Suprapubic skin (tissue), 4 donors: ENCODE measurements at regions not wholly inside any gene's neighbourhood (a gene's known extent, or its start where the extent isn't known, plus 50 kb on each side); places are given as distances from the start of the nearest gene placed in this dataset.

Source experiments
- DNase-seq, 2 donors: peaks; one replicate each; pipeline ENCODE4 v3.0.0-alpha.2; 2019; ENCODE audit warnings: low spot score in 2 of 2
- H3K27ac ChIP-seq: fragments of 200-600 bp; sonication (generic); one replicate; pipeline ENCODE4 v1.5.1; 2019
- H3K27me3 ChIP-seq: fragments of 200-600 bp; sonication (generic); one replicate; pipeline ENCODE4 v1.5.1; 2019
- H3K36me3 ChIP-seq: fragments of 200-600 bp; sonication (generic); one replicate; pipeline ENCODE4 v1.5.1; 2019
- H3K4me1 ChIP-seq: fragments of 200-600 bp; sonication (generic); one replicate; pipeline ENCODE4 v1.5.1; 2019
- H3K4me3 ChIP-seq: fragments of 200-600 bp; sonication (generic); one replicate; pipeline ENCODE4 v1.5.1; 2019; ENCODE audit warnings: mild to moderate bottlenecking
- H3K9me3 ChIP-seq: fragments of 200-600 bp; sonication (generic); one replicate; pipeline ENCODE4 v1.5.1; 2019
- EP300 ChIP-seq: sonication (generic); formaldehyde crosslinking; IDR thresholded peaks from one replicate; pipeline ENCODE4 v1.6.1; 2017; ENCODE audit warnings: antibody characterized with exemption
- POLR2A ChIP-seq, 2 donors: fragments of 450-650 bp; IDR thresholded peaks; one replicate each; pipeline ENCODE4 v1.6.1; 2017; ENCODE audit warnings: antibody characterized with exemption in 2 of 2, mild to moderate bottlenecking in 2 of 2, moderate library complexity in 2 of 2
- POLR2AphosphoS5 ChIP-seq, 3 donors: sonication (generic); formaldehyde crosslinking; IDR thresholded peaks; one replicate each; pipeline ENCODE4 v1.6.1; 2017; ENCODE audit warnings: antibody characterized with exemption in 3 of 3
- WGBS: methylation state at CpG from one replicate; pipeline ENCODE4 v1.1.5; 2018; 5-methylcytosine and 5-hydroxymethylcytosine counted together
- TF ChIP-seq, protein P1 (sequence below), 2 donors: fragments of 200-600 bp in 1 of 2; fragments of 450-650 bp in 1 of 2; sonication (generic) in 1 of 2; IDR thresholded peaks; one replicate each; pipeline ENCODE4 v1.5.1; 2016 to 2019; ENCODE audit warnings: antibody characterized with exemption in 2 of 2, mild to moderate bottlenecking in 1 of 2, moderate library complexity in 1 of 2

DNA sequence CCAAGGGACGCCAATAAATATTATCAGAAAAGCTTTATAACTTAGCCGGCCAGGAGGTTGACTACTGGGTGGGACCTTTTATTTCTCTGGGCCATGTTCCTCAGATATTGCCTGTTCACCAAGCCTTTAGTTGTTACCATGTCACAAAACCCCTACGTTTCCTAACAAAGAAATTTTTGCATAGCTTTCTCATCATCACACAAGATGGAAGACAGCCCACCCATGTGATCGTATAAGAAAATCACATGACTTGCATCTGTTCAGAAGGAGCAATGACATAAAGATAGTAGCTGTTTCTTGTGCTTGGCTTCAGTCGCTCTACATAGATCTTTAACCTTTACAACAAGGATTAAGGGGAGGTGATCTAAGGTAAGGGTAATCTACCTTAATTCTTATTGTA lies 88.9 kb upstream of the NGF start:
- no peak for DNase-seq
- Histone ChIP-seq H3K36me3 (no peaks in the 10 kb centered on the region), H3K27me3 (peaks cover 9% of the 10 kb centered on the region), H3K27ac (no peak overlapping the region), H3K9me3 (no peaks in the 10 kb centered on the region), H3K4me3 (no peak overlapping the region), H3K4me1 (peaks cover 4% of the 10 kb centered on the region)
- no peak for TF ChIP-seq EP300
- TF ChIP-seq POLR2A (IDR thresholded peaks at IDR 0.05) = no peak
- TF ChIP-seq, protein P1, sequence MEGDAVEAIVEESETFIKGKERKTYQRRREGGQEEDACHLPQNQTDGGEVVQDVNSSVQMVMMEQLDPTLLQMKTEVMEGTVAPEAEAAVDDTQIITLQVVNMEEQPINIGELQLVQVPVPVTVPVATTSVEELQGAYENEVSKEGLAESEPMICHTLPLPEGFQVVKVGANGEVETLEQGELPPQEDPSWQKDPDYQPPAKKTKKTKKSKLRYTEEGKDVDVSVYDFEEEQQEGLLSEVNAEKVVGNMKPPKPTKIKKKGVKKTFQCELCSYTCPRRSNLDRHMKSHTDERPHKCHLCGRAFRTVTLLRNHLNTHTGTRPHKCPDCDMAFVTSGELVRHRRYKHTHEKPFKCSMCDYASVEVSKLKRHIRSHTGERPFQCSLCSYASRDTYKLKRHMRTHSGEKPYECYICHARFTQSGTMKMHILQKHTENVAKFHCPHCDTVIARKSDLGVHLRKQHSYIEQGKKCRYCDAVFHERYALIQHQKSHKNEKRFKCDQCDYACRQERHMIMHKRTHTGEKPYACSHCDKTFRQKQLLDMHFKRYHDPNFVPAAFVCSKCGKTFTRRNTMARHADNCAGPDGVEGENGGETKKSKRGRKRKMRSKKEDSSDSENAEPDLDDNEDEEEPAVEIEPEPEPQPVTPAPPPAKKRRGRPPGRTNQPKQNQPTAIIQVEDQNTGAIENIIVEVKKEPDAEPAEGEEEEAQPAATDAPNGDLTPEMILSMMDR (IDR thresholded peaks at IDR 0.05) = no peak
- WGBS = 93% methylated on average over 5 of the region's 5 CpGs

DNA sequence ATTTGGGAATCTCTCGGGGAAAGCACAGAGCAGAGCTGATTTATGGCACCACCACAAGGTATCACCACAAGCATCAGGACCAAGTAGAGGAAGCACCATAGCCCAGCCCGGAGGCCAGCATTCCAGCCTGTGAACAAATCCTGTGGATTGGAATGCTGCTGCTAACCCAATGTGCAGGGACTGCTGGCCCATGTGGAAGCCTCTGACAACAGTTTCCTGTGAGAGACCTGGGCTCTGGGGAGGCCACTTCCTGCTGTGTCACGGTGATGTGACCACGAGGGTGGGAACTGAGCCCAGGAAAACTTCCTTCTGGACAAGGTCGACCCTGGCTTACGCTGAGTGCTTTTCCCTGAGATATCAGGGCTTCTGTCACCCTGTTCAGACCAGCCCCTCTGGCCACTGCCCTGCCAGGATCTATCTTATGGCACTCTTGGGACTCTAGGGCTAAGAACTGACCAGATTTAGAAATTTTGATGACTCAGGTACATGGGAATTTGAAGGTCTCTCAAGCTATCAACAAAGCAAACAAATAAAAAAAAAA lies 88.3 kb upstream of the NGF start:
- no peaks in the 10 kb centered on the region for H3K36me3 ChIP-seq
- H3K27ac ChIP-seq = no peak overlapping the region
- H3K27me3 ChIP-seq = peaks cover 9% of the 10 kb centered on the region
- no peaks in the 10 kb centered on the region for H3K4me1 ChIP-seq
- no peak for DNase-seq
- TF ChIP-seq, protein P1 (IDR thresholded peaks at IDR 0.05) = no peak
- TF ChIP-seq POLR2AphosphoS5 (IDR thresholded peaks at IDR 0.05) (no peak), EP300 (no peak), POLR2A (IDR thresholded peaks at IDR 0.05) (no peak)
- 73% methylated on average over 3 of the region's 6 CpGs for WGBS
- H3K9me3 ChIP-seq = no peaks in the 10 kb centered on the region
- H3K4me3 ChIP-seq = no peak overlapping the region

DNA sequence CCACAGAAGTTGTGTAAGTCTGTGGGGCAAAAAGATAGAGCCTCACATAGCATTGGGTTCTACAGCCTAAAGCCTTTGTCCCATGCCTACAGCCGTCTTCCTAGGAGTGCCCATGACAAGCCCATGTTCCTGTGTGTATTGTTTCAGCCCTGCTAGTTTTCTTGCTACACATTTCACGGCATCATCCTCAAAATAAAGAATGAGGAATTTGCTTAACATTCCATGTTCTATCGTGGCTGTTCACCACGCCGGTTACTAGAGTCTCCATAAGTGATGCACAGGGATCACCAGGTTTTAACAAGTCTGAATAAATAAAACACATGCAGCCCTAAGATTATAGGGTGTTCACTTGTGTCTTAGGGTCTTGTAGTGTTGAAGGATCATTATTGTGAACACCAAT lies 87.4 kb upstream of the NGF start:
- TF ChIP-seq EP300 (no peak), POLR2A (IDR thresholded peaks at IDR 0.05) (no peak), POLR2AphosphoS5 (IDR thresholded peaks at IDR 0.05) (no peak)
- TF ChIP-seq, protein P1 (IDR thresholded peaks at IDR 0.05) = no peak
- no peak overlapping the region for H3K4me3 ChIP-seq
- 96% methylated on average over 5 of the region's 5 CpGs for WGBS
- H3K36me3 ChIP-seq = no peaks in the 10 kb centered on the region
- H3K4me1 ChIP-seq = no peaks in the 10 kb centered on the region
- H3K9me3 ChIP-seq = no peaks in the 10 kb centered on the region
- no peak for DNase-seq
- no peak overlapping the region for H3K27ac ChIP-seq
- peaks cover 9% of the 10 kb centered on the region for H3K27me3 ChIP-seq

DNA sequence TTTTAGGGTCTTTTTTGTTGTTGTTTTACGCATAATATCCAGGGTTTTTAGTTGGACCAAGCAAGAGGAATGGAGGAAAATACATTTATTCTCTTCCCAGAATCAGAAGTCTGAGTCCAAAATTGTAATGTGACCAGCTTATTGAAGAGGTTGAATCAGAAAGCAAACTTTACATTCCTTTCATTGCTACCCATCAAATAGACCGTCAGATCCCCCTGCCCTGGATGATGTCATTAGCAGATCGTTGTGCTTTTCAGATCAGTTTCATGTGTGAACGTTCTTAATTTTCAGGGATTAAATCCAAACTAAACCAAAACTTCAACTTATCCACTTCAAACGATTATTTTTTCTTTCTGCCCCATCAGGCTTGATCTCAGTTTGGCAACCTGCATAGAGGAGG lies 85.7 kb upstream of the NGF start:
- H3K4me3 ChIP-seq = no peak overlapping the region
- H3K36me3 ChIP-seq = no peaks in the 10 kb centered on the region
- H3K4me1 ChIP-seq = no peaks in the 10 kb centered on the region
- no peak overlapping the region for H3K27ac ChIP-seq
- no peaks in the 10 kb centered on the region for H3K9me3 ChIP-seq
- DNase-seq = no peak
- TF ChIP-seq, protein P1 (IDR thresholded peaks at IDR 0.05) = no peak
- no peak for TF ChIP-seq EP300
- no peak for TF ChIP-seq POLR2AphosphoS5 (IDR thresholded peaks at IDR 0.05)
- TF ChIP-seq POLR2A (IDR thresholded peaks at IDR 0.05) = no peak
- WGBS = 64% methylated on average over 5 of the region's 5 CpGs
- H3K27me3 ChIP-seq = peaks cover 9% of the 10 kb centered on the region

DNA sequence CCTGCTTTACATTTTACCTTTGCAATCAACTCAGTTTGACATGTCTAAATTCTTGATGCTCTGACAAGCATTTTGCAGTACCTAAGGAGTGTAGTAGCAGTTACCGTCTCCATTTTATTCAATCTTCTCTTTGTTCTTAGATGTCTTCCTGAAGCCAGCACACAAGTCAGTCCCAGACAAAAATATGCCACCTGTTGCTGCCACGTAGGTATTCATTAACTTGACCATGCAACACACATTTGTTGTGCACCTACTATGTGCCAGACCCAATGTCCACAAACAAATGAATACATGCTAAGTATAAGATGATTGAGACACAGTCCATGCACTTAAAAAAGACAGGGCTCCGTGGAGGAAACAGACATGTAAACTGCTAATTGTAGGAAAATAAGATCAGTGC lies 81.5 kb upstream of the NGF start:
- Histone ChIP-seq H3K4me3 (no peak overlapping the region), H3K9me3 (no peaks in the 10 kb centered on the region), H3K4me1 (no peaks in the 10 kb centered on the region), H3K27me3 (peaks cover 4% of the 10 kb centered on the region), H3K36me3 (no peaks in the 10 kb centered on the region), H3K27ac (no peak overlapping the region)
- no peak for DNase-seq
- TF ChIP-seq, protein P1 (IDR thresholded peaks at IDR 0.05) = no peak
- TF ChIP-seq POLR2AphosphoS5 (IDR thresholded peaks at IDR 0.05) = no peak
- TF ChIP-seq POLR2A (IDR thresholded peaks at IDR 0.05) = no peak
- no peak for TF ChIP-seq EP300
- WGBS = 87% methylated on average over 2 of the region's 3 CpGs
